GM18507 (cell line): ENCODE measurements at regions not wholly inside any gene's neighbourhood (a gene's known extent, or its start where the extent isn't known, plus 50 kb on each side); places are given as distances from the start of the nearest gene placed in this dataset.
"Not testable (repeated sequence)": the region's sequence is repeated elsewhere in the genome, so short reads cannot be mapped to it uniquely, and the experiment has no call there.

Source experiments
- DNase-seq: peaks from one replicate; pipeline ENCODE4 v3.0.0; 2011; ENCODE audit warnings: low read depth; ENCODE audit not compliant: insufficient read length; ENCODE audit errors: extremely low spot score
- FAIRE-seq: peaks from 2 replicates; lab custom pipeline; 2011; peaks lifted over from hg19 to GRCh38; lab: Jason Lieb, UNC

DNA sequence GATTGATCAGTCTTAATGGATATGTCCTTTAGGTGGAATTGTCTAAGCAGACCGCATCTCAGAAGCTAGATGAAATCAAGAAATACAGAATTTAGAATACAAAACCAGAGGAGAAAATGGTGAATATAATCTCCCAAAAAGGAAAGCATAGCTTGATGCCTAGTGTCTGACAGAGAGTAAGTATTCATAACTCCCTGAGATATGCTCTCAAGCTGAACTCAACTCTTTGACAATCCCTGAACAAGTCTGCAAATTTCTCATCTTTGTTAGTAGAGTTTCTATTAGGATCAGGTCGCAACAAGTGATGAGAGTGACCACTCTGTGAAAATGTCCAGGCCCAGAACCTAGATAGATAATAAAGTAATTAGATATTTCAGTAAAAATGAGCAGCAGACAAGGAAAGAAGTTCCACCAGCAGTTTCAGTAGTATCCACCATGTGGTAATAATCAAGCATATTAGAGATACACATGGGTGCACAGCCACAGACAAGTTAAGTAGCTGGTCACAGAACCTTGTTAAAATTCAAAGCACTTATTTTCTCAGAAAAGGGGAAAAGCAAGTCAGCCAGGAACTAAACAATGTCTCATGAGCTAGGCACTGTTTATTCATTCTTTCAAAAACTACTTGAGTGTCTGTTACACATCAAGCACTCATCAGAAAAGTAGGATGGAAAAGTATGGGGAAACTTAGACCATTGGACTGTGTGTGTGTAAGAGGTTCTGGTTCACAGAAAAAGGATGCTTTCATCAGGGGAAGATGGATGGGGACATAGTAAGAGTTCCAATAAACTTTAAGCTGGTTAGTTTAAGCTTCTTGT lies 481.5 kb upstream of the TUSC1 start:
- DNase-seq (no peak), FAIRE-seq (no peak)

DNA sequence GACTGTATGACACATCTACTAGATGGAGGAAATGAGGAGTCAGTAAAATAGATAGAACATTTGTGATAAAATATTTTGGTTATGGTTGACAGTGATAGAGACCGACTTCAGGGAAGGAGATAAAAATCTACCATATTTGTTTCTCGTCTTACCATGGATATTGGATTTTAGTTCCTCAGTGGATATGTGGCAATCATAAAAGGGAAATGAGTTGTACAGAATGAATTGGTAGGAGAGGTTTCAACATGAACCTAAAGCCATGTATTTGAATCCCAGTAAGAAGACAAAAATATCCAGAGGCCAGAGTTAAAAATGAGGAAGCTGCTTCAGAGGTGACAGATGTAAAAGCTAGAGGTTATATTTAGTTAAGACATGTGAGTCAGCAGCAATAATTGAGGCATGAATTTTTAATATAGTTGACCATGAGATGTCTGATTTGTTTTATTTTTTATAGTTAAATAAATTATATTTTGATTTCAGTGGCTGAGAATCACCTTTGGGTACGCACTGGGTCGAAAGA lies 480.4 kb upstream of the TUSC1 start:
- no peak for FAIRE-seq
- no peak for DNase-seq

DNA sequence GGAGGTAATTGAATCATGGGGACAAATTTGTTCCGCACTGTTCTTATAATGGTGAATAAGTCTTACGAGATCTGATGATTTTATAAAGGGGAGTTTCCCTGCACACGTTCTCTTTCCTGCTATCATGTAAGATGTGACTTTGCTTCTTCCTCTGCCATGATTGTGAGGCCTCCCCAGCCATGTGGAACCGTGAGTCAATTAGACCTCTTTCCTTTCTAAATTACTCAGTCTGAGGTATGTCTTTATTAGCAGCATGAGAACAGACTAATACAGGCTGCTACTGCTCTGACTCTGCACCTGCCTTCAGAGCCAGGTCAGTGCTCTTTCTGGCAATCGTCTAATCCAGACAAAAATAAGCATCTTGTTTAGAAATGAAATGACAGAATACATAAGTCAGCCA lies 479.2 kb upstream of the TUSC1 start:
- DNase-seq, result no peak
- FAIRE-seq, result no peak

DNA sequence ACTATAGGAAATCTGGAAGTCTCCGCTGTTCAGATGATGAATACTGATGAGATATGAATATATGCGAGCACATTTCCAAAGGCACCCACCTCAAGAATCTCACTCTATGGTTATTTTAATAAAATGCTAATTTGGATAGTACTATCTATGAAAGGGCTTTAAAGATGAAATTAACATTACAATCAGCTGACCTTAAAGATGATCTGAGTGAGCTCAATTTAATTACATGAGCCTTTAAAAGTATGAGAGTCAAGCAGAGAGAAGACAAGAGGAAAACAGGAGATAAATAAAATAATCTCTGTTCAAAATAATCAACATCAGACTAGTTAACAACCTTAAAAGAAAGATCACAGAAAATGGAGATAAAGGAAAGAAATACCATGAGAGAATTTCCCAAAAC lies 474.1 kb upstream of the TUSC1 start:
- FAIRE-seq (no peak), DNase-seq (no peak)

DNA sequence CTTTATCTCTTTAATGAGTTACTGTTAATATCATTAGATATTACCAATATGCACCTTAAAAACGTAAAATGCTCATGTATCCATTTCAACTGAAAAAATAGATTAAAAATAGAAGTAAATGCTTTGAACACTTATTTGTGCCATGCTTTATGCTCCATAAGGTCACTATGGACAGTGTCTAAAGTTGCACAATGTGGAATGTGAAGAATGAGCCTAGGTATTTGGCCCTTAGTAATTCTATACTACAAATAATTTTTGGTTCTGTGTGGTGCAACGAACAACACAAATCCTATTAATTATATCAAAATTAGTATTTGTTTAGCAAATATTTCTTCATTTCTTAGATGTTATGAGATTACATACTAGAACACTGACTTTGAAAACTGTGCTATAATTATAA lies 469.9 kb upstream of the TUSC1 start:
- FAIRE-seq (no peak), DNase-seq (no peak)

DNA sequence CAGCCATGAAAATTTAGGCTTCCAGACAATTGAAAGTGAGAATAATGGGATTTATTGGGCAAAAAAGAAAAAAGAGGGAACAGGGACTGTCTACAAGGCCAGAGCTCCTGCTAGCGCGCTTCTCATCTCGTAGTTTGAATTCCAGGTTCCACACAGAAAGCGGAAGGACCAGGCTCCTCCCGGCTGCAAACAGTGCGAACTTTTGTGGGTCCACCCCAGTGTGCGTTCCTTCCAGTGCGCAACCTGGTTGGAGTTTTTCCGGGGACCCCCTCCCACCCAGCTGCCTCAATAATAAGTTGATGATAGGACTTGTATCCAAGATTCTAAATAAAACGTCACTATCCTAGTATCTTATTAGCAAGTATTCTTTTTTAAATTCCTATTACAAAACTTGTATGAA lies 467.7 kb upstream of the TUSC1 start:
- no peak for FAIRE-seq

DNA sequence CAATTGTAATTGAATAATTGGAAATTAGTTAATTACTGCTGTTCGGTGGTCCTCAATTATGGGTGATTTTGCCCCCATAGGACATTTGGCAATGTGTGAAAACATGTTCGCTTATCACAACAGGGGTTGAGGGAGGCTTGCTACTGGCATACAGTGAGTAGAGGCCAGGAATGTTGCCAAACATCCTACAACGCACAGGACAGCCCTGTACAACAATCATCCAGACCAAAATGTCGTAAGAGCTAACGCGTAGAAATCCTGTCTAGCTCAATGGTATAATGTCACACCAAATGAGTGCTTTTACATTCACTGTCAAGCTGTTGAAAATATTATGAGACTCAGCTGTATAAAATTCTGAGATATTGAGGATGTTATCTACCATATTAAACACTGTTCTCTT lies 464.4 kb upstream of the TUSC1 start:
- DNase-seq (no peak), FAIRE-seq (no peak)

More for the DNA sequence above, 467.7 kb upstream of the TUSC1 start:
- DNase-seq, result no peak

DNA sequence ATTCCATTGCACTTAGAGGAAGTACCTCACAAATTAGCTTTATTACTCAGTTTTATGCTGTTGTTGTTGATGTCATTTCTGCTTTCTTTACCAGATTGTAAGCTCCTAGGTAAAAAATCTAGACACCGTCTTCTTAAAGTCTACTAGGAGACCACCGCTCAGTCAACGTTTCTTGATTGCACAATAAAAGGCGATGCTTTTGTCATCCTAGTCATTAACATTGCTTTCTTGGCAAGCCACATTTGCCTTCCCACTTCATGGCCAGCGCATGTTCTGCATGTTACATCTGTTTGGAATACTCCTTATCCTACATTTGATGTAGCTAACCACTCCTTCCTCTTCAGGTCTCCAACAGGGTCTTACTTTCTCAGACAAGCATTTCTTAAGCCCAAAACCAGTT lies 464.0 kb upstream of the TUSC1 start:
- FAIRE-seq, result no peak
- no peak for DNase-seq

DNA sequence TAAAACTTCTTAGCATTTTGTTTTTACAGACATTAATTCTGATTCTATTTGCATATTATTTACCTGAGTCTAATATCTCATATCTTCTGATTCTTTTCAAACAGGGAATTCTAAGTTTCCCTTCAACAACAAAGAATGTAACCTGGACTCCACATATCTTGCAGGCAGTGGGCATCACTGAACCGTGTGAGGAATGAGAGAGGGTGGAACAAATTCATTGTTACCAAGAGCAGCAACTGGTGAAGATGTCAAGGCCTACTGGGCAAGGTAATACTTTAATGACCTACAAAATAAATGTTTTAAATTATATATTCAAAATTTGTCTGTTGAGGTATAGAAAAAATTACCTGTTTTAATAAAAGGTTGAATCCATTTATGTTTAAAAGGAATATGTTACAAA lies 455.3 kb upstream of the TUSC1 start:
- DNase-seq (no peak), FAIRE-seq (no peak)

DNA sequence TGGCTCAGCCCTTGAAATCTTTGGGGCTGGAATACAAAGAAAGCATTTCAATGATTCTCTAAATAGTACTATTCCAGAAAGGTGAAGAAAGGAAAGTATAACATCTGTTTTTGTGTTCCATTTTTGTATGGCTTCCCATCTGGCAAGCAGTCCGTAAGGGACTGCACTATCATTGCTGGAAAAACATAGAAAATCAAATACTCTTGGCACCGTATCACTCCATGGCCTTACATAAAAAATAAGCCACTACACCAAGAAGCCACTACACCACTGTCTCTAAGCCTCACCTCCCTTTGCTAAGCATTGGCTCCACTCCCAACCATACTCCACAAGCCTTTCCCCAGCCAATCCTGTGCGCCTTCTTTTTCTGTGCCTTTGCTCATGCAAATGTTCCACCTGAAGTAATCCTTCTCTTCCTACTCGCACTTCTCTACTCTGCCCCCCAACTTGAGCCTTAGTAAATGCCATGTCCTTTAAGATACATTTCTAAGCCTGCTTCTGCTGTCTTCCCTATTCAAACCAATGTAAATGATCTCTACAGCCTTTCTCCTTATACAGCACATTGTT lies 454.6 kb upstream of the TUSC1 start:
- no peak for FAIRE-seq

DNA sequence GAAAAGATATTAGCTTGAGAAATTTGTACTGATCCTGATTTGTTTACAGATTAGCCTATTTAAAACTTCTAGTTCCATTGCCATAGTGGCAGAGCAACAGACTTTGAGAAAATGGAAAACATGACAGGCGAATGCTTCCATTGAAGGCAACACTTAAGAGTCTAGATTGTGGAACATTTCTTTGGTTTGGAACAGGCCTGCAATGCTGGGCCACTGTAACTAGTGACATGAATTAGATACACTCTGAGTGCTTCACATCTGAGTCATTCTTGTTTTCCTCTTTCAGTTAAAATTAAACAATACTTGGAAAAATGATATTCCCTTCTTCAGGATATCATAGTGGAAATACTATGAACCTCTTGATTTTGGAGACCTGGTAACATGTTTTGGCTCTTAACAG lies 453.6 kb upstream of the TUSC1 start:
- no peak for FAIRE-seq
- no peak for DNase-seq

More for the DNA sequence above, 454.6 kb upstream of the TUSC1 start:
- DNase-seq, result no peak

DNA sequence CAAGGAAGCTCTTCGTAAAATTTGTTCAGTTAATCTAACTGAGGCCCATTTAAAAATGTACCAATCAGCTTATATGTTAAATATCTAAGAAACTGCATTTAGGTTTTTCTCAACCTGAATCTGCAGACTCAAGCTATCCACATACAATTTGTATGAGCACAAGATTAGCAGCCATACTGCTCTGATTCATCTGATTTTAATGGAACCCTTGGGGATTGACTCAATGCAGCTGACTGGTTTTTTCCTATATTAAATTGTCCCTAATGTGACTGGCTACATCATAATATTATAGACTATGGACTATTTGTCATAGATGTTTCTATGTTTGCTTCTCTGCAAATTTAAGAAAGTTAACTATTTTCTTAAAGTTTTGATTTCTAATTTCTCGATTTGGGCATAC lies 451.0 kb upstream of the TUSC1 start:
- DNase-seq, result no peak
- no peak for FAIRE-seq

DNA sequence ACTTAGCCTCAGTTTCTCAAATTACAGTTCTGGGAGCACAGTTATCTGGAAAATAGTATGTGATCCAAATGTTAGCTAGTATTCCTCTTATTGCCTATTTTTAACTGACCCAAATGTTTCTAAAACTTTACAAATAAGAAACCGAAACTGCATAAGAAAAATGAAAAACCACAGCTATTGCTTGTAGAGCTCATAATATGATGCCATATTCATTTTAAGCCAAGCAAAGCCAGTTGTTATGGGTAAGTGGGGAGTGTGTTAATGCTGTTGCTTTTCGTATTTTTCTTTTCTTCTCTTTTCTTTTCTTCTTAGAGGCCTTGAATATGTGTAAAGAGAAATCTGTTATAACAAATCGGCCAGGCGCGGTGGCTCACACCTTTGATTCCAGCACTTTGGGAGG lies 447.4 kb upstream of the TUSC1 start:
- FAIRE-seq (no peak), DNase-seq (no peak)

DNA sequence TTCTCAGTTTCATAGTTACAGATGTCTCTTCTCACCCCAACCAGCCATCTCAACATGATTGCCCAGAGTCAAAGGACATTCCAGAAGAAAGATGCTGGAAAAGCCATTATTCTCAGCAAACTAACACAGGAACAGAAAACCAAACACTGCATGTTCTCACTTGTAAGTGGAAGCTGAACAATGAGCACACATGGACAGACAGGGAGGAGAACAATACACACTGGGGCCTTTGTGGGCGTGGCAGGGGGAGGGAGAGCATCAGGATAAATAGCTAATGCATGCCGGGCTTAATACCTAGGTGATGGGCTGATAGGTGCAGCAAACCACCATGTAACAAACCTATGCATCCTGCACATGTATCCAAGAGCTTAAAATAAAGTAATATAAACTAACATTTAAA lies 437.8 kb upstream of the TUSC1 start:
- DNase-seq, FAIRE-seq: not testable (repeated sequence)

DNA sequence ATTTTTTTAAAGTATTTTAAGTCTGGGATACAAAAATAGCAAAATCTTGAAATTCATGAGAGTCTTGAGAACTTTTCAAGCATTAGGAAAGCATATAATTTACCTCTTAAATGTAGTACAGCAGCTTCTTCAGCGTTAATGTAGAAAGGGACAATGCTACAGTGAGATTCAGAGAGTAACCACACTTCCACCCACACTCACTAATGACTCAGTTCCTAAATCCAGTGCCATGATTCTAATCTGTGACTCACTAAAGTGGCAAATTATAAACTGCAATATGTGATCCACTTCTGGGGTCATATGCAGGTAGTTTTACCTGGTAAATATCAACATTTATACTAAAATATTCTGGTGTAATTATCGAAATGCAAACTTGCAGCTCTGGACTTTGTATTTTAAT lies 434.5 kb upstream of the TUSC1 start:
- FAIRE-seq, result no peak
- DNase-seq, result no peak

DNA sequence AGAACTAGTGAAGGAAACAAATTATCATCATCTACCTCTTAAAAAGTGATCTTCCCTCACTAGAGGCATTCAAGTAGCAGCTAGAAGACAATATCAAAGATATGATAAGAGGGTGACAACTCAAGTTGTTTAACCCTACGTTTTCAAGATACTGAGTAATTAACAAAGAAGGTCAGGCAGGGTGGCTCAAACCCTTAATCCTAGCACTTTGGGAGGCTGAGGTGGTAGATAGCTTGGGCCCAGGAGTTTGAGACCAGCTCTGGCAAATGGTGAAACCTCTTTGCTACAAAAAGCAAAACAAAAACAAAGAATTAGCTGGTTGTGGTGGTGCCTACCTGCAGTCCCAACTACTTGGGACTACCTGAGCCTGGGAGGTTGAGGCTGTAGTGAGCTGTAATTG lies 408.2 kb upstream of the TUSC1 start:
- no peak for DNase-seq
- no peak for FAIRE-seq

DNA sequence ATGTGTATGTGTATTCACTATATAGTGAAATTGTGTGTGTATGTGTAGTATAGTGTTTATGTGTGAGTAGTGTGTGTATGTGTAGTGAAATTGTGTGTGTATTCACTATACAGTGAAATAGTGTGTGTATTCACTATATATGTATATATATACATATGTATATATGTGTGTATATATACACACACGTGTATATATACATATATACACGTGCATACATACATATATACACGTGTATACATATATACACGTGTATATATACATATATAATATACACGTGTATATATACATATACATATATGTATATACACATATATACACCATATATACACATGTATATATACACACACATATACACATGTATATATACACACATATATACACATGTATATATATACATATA lies 403.6 kb upstream of the TUSC1 start:
- FAIRE-seq (no peak), DNase-seq (no peak)

DNA sequence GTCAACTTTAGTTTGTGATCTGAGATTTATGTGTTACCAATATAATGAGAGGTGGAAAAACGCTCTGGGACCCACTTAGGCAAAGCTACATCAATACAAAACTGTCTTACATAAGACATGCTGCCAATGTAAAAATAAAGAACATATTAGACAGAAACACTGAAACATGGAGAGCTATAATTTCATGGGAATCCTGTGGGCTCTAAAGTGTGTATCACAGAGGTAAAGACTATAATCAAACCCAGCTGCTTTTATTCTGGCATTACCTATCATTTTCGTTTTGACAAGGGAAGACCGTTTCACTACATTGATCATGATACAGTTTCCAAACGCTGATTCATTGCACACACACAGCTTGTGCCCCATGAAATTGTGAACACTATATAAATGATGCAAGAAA lies 400.5 kb upstream of the TUSC1 start:
- FAIRE-seq (no peak), DNase-seq (no peak)

DNA sequence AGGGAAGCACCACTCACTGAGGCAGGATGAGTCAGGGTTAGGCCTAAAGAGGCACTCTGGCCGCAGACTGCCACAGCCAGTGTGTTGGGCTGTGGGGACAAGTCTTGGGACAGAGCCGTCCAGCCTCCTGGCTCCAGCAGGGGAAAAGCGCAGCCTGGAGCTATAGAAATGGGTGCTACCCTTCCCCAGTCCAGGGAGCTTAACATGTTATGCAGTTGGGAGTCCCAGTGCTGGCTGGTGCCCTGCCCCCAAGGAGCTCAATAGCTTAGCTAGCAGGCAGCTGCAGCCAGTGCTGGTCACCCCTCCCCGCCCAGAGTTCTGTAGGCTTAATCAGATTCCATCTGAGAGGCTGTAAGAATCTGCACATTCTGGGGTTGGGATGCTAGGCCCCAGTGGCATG lies 399.6 kb upstream of the TUSC1 start:
- no peak for FAIRE-seq
- DNase-seq, result no peak

DNA sequence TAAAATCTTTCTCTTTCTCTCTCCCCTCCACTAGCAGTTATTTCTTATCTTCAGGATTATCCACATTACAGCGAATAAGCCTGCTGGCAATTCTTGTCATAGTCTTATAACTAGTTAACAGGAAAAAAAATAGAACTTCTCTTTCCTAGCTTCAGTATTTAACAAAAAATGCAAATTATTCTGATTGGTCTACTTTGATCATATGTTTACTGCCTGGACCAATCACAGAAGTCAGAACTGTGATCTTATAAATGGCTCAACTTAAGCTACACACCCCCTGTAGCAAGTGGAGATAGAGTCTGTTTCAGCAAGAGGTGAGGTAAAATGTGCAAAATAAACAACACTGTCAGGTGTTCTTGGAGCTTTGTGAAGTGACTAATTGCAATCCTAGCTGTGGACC lies 389.4 kb upstream of the TUSC1 start:
- no peak for DNase-seq
- FAIRE-seq, result no peak

DNA sequence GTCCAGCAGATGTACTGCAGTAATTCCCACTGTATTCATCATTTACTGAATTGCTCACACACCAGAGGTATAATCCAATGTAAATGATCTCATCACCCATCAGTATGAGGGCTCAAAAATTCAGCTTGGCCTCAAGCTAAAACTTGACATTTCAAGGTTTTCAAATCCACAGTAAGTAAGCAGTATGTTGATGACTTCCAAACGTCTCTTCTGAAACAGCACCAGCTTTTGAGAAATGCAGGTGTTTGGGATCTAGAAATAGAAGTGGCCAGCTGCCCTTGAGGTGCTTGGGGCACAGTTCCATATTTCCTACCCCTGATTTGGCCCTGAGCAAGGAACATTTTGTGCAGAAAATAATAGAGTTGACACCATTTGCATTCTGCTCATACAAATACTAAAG lies 388.0 kb upstream of the TUSC1 start:
- no peak for FAIRE-seq
- no peak for DNase-seq
